CD14-positive monocyte (primary cell): ENCODE measurements at regions not wholly inside any gene's neighbourhood (a gene's known extent, or its start where the extent isn't known, plus 50 kb on each side); places are given as distances from the start of the nearest gene placed in this dataset.

Experiments used
- DNase-seq, 3 donors: peaks; one replicate each; pipeline ENCODE4 v3.0.0-alpha.2; 2011 to 2022
- H2AFZ ChIP-seq: 2 replicates; pipeline ENCODE4 v1.6.0; 2012; ENCODE audit warnings: mild to moderate bottlenecking, low read depth, low read length, inconsistent platforms; ENCODE audit not compliant: insufficient read depth, poor library complexity, severe bottlenecking
- H3K27ac ChIP-seq, 2 donors: 1 replicate in 1 of 2; 2 replicates in 1 of 2; pipeline ENCODE4 v1.5.1; 2012 to 2013; ENCODE audit warnings: low read length in 2 of 2, control low read depth in 1 of 2, inconsistent platforms in 1 of 2, low read depth in 1 of 2, mild to moderate bottlenecking in 1 of 2
- H3K27me3 ChIP-seq, 2 donors: one replicate each; pipeline versions ENCODE4 v1.6.0 to v1.6.1; 2011 to 2013; ENCODE audit warnings: low read length in 2 of 2; ENCODE audit not compliant: control insufficient read depth in 2 of 2, insufficient read depth in 2 of 2
- H3K36me3 ChIP-seq, 2 donors: replicated peaks in 1 of 2; 1 replicate in 1 of 2; 2 replicates in 1 of 2; pipeline versions ENCODE4 v1.5.1 to v1.6.1; 2012 to 2013; ENCODE audit warnings: low read length in 2 of 2, control low read depth in 1 of 2, inconsistent platforms in 1 of 2, mild to moderate bottlenecking in 1 of 2; ENCODE audit not compliant: insufficient read depth in 2 of 2, control insufficient read depth in 1 of 2
- H3K4me1 ChIP-seq, 2 donors: 1 replicate in 1 of 2; 2 replicates in 1 of 2; pipeline versions ENCODE4 v1.5.1 to v1.6.1; 2012 to 2013; ENCODE audit warnings: low read length in 2 of 2, control low read depth in 1 of 2, inconsistent platforms in 1 of 2, mild to moderate bottlenecking in 1 of 2, moderate library complexity in 1 of 2; ENCODE audit not compliant: insufficient read depth in 2 of 2, control insufficient read depth in 1 of 2
- H3K4me2 ChIP-seq: replicated peaks from 2 replicates; pipeline ENCODE3; 2012; ENCODE audit warnings: low read length, moderate library complexity, mild to moderate bottlenecking; ENCODE audit not compliant: poor library complexity, severe bottlenecking; ENCODE audit errors: extremely low read depth
- H3K4me3 ChIP-seq, 3 experiments: fragments of 200-600 bp in 1 of 3; sonication (generic) in 1 of 3; replicated peaks in 1 of 3; 1 replicate in 2 of 3; 2 replicates in 1 of 3; pipeline ENCODE4 v1.5.1; 2011 to 2013; ENCODE audit warnings: low read length in 3 of 3, mild to moderate bottlenecking in 3 of 3, control low read depth in 2 of 3, low read depth in 2 of 3, inconsistent platforms in 1 of 3, moderate library complexity in 1 of 3
- H3K79me2 ChIP-seq: 2 replicates; pipeline ENCODE4 v1.6.0; 2012; ENCODE audit warnings: mild to moderate bottlenecking, control low read depth, inconsistent platforms, low read length, moderate library complexity; ENCODE audit not compliant: insufficient read depth
- H3K9ac ChIP-seq: 2 replicates; pipeline ENCODE4 v1.6.0; 2017; ENCODE audit warnings: low read length, mild to moderate bottlenecking; ENCODE audit not compliant: insufficient read depth, poor library complexity, severe bottlenecking
- H3K9me3 ChIP-seq, 2 donors: replicated peaks in 1 of 2; 1 replicate in 1 of 2; 2 replicates in 1 of 2; pipeline versions ENCODE4 v1.5.1 to v1.6.1; 2012 to 2013; ENCODE audit warnings: low read length in 2 of 2, control low read depth in 1 of 2; ENCODE audit not compliant: control insufficient read depth in 1 of 2, insufficient read depth in 1 of 2
- H4K20me1 ChIP-seq: 2 replicates; pipeline ENCODE4 v1.6.0; 2012; ENCODE audit warnings: mild to moderate bottlenecking, low read length, control low read depth, moderate library complexity; ENCODE audit not compliant: insufficient read depth
- H3K27ac Mint-ChIP-seq, 7 donors: one replicate each; pipeline ENCODE4 v1.8.0; 2020; ENCODE audit warnings: mild to moderate bottlenecking in 7 of 7, mixed read lengths in 7 of 7, moderate library complexity in 6 of 7, inconsistent platforms in 2 of 7
- H3K27me3 Mint-ChIP-seq, 3 donors: one replicate each; pipeline ENCODE4 v1.8.0; 2021 to 2022; ENCODE audit warnings: low read depth in 3 of 3, mild to moderate bottlenecking in 3 of 3, mixed read lengths in 3 of 3, moderate library complexity in 3 of 3, inconsistent platforms in 1 of 3
- H3K36me3 Mint-ChIP-seq, 2 donors: one replicate each; pipeline ENCODE4 v1.8.0; 2020; ENCODE audit warnings: mixed read lengths in 2 of 2, inconsistent platforms in 1 of 2, mild to moderate bottlenecking in 1 of 2
- H3K4me1 Mint-ChIP-seq: one replicate; pipeline ENCODE4 v1.8.0; 2020; ENCODE audit warnings: mild to moderate bottlenecking, mixed read lengths
- H3K4me3 Mint-ChIP-seq, 2 donors: one replicate each; pipeline ENCODE4 v1.8.0; 2020; ENCODE audit warnings: mild to moderate bottlenecking in 2 of 2, mixed read lengths in 2 of 2, moderate library complexity in 1 of 2
- H3K9me3 Mint-ChIP-seq, 7 donors: one replicate each; pipeline ENCODE4 v1.8.0; 2020 to 2022; ENCODE audit warnings: mixed read lengths in 7 of 7, mild to moderate bottlenecking in 6 of 7, moderate library complexity in 6 of 7, inconsistent platforms in 2 of 7
- CTCF ChIP-seq: fragments of 200-600 bp; IDR thresholded peaks from one replicate; pipeline ENCODE4 v1.8.0; 2022; ENCODE audit warnings: antibody characterized with exemption, mild to moderate bottlenecking
- WGBS: methylation state at CpG from one replicate; pipeline ENCODE4 v1.1.5; 2013; ENCODE audit warnings: missing lambda C conversion rate; ENCODE audit not compliant: insufficient coverage; 5-methylcytosine and 5-hydroxymethylcytosine counted together
- intact Hi-C, 2 donors: fragments of 100-400 bp; cut with micrococcal nuclease; formaldehyde crosslinking; loops; one replicate each; pipeline versions ENCODE4 v1.15.0 to v1.15.1; 2023

- Histone ChIP-seq H2AFZ (no peak overlapping the region), H3K36me3 (no peaks in the 10 kb centered on the region), H3K4me1 (peaks cover 14 to 20% of the 10 kb centered on the region in 2 donors), H4K20me1 (no peaks in the 10 kb centered on the region), H3K9ac (no peak overlapping the region), H3K27ac (no peak overlapping the region), H3K4me2 (no peak overlapping the region), H3K79me2 (no peaks in the 10 kb centered on the region), H3K4me3 (no peak overlapping the region), H3K9me3 (no peaks in the 10 kb centered on the region), H3K27me3 (no peaks in the 10 kb centered on the region)
- 100% methylated on average over 1 of the region's 2 CpGs for WGBS
- H3K36me3 Mint-ChIP-seq, result no peaks in the 10 kb centered on the region
- TF ChIP-seq CTCF, result no peak
- peaks cover 22% of the 10 kb centered on the region for H3K4me1 Mint-ChIP-seq
- H3K9me3 Mint-ChIP-seq, result no peaks in the 10 kb centered on the region
- intact Hi-C loops, result no loop called here
- no peak for DNase-seq
- H3K27me3 Mint-ChIP-seq, result peaks cover 0 to 2% (median 0%) of the 10 kb centered on the region in 3 donors
- H3K27ac Mint-ChIP-seq, result no peak overlapping the region
- H3K4me3 Mint-ChIP-seq, result no peak overlapping the region
These were observed 57.4 kb upstream of the GADL1 start for GRCh38 chr3:30951826-30952225.

DNA sequence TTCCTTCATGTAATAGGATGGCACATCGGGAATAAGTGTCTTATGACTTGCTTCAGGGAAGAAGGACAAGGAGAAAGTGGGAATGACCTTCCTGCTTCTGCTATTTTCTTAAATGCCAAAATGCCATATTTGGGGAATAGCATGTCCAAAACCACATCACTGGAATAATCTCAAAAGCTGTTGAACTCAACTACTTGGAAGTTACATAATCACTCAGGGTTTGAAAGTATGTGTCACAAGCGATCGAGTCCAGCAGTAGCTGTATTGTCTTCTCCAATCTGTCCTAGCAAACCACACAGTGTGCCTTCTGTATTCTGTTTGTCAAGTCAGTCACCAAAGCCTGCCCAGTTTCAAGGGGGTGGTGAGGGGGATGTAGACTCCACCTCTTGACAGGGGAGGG is 58.3 kb upstream of the GADL1 start:
- WGBS, result no CpG with 5 or more reads among the region's 3 CpGs
- no peak overlapping the region for H3K4me2 ChIP-seq
- no peaks in the 10 kb centered on the region for H3K36me3 Mint-ChIP-seq
- TF ChIP-seq CTCF, result no peak
- no peaks in the 10 kb centered on the region for H3K27me3 ChIP-seq
- no peaks in the 10 kb centered on the region for H4K20me1 ChIP-seq
- no peak overlapping the region for H3K27ac ChIP-seq
- H3K79me2 ChIP-seq, result no peaks in the 10 kb centered on the region
- no peak overlapping the region for H3K4me3 ChIP-seq
- peaks cover 0 to 5% (median 0%) of the 10 kb centered on the region in 7 donors for H3K9me3 Mint-ChIP-seq
- no peak overlapping the region for H3K27ac Mint-ChIP-seq
- no peak overlapping the region for H2AFZ ChIP-seq
- no peak for DNase-seq
- H3K36me3 ChIP-seq, result no peaks in the 10 kb centered on the region
- H3K4me1 ChIP-seq, result peaks cover 14 to 16% of the 10 kb centered on the region in 2 donors
- H3K9me3 ChIP-seq, result no peaks in the 10 kb centered on the region
- peaks cover 0 to 2% (median 0%) of the 10 kb centered on the region in 3 donors for H3K27me3 Mint-ChIP-seq
- intact Hi-C loops, result no loop called here
- H3K4me3 Mint-ChIP-seq, result no peak overlapping the region
- H3K4me1 Mint-ChIP-seq, result peaks cover 17% of the 10 kb centered on the region
- H3K9ac ChIP-seq, result no peak overlapping the region
